NCI-H510A (cell line): ENCODE measurements at regions not wholly inside any gene's neighbourhood (a gene's known extent, or its start where the extent isn't known, plus 50 kb on each side); places are given as distances from the start of the nearest gene placed in this dataset.
A peak's percentile ranks its signal among the peaks of the same experiment; 100 is the strongest.

Experiments used
- DNase-seq: peaks from one replicate; lab custom pipeline; 2025; lab: John Stamatoyannopoulos, UW

GRCh38 chr3:22476976-22477375 lies 726.0 kb upstream of the ZNF385D start:
- DNase-seq = no peak

GRCh38 chr3:22485954-22486353 lies 717.2 kb upstream of the UBE2E2 start:
- no peak for DNase-seq

- DNase-seq = no peak
These were observed 712.4 kb upstream of the UBE2E2 start for GRCh38 chr3:22490747-22491146.

GRCh38 chr3:22491344-22491743 lies 711.8 kb upstream of the UBE2E2 start:
- DNase-seq = no peak

- no peak for DNase-seq
These were observed 710.8 kb upstream of the UBE2E2 start for GRCh38 chr3:22492342-22492741.

DNA sequence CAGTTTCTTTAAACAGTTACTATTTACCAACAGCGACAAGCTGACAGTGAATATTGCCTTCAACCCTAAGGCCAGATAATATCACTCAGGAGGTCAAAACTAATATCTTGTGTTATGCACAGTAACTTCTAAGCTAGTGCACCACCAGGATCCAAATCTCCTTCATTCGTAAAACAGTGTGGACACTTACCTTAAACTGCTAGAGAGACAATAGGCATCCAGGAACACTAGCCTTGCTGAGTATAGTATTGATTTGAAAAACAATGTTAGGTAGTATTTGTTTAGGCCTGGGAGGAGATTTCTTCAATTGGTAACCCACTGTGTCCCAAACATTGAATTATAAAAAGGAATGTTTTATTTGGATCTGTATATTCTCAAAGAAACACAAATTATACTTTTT lies 707.9 kb upstream of the UBE2E2 start:
- DNase-seq = no peak

- no peak for DNase-seq
These were observed 707.3 kb upstream of the UBE2E2 start for GRCh38 chr3:22495791-22496190.

DNA sequence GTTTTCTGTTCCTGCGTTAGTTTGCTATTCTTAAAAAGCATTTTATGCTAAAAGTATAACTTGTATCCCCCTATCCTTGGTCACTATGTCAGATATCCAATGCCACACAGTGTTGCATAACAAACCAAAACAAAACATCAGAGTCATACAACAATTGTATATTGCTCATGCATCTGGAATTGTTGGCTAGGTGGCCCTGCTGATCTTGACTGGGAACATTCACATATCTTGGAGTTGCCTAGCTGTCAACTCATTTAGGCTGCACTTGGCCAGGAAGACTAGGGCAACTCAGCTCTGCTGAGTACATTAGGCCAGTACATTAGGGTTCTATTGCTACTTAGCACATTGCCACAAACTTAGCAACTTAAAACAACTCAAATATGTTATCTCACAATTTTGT lies 706.5 kb upstream of the UBE2E2 start:
- DNase-seq = no peak

DNA sequence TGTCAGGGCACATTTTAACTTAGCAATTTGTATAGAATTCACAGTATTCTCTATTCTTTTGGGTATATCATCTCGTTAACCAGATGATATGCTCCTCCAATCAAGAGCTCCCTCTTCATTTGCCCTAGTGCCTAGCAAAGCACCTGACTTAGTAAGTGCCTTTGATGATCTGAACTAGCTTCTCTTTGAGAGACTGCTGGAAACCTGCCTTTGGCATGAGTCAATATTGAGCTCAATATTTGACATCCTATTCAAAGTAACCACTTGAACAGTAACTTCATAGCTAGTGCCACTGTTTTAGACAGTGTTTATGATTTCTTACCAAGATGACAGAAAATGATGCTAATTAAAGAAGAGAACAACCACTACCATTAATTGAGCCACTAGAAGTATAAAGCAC lies 696.3 kb upstream of the UBE2E2 start:
- peak; percentile 6 for DNase-seq

DNA sequence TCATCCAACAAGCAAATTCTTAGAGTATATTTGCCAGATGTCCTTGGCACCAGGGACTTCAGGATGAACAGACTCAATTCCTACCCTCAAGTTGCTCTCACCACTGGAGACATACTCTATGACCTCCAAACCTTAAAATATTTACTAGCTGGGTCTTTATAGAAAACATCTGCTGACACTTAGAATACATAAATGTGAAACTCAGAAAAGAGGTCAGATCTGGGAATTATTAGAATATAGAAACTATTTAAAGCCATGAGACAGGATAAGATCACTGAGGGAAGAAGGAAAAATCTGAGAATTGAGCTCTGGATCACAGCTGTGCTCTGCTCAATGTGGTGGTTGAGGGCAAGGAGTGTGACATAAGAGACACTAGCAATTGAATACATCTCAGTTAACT lies 695.4 kb upstream of the UBE2E2 start:
- DNase-seq = no peak

DNA sequence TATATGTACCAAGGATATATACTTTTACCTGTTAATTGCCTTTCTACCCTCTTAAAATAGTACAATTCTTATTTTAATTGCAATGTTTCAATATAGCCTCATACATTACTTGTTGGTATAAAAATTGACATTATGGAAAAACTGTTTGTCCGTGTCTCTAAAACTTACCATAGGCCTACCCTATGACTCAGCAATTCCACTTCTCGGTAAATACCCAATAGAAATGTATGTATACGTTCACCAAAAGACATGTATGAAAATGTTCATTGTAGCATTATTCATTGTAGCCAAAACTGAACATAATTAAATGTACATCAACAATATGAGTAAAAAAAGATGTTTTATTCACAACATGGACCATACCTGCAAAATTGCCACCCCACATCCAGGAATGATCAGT lies 679.2 kb upstream of the UBE2E2 start:
- no peak for DNase-seq

GRCh38 chr3:22526266-22526837 lies 676.8 kb upstream of the UBE2E2 start:
- no peak for DNase-seq

- no peak for DNase-seq
These were observed 666.6 kb upstream of the UBE2E2 start for GRCh38 chr3:22536541-22536940.

DNA sequence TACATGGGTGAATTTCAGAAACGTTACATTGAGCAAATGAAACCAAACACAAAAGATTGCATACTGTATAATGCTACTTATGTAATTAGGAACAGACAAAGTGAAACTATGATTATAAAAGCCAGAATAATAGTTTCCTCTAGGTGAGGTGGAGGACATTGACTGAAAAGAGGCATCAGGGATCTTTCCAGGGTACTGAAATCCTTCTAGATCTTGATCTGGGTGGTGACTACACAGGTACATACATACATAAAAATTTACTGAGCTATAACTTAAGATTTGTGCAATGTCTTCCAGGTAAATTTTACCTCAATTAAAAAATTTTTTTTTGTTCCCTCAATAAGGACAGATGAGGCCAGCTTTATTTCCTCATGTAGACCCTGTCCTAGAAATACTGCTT lies 665.6 kb upstream of the UBE2E2 start:
- DNase-seq = no peak

DNA sequence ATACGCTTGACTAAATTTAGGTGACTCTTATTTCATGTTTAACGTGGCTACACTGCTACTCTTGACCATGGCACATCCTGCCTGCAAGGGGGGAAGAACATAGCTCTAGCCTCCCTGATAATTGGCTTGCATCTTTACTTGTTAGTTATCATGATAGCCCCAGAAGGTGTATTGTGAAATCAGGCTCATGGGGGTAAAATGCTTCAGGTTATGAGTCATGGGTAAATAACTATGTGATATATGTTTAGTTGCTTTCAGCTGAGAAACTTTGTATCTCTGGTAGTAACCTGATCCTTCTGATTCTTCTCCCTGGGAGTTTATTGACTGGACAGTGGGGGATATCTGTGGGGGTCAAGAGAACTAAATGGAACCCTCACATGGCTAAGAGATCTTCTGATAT lies 660.8 kb upstream of the UBE2E2 start:
- no peak for DNase-seq

DNA sequence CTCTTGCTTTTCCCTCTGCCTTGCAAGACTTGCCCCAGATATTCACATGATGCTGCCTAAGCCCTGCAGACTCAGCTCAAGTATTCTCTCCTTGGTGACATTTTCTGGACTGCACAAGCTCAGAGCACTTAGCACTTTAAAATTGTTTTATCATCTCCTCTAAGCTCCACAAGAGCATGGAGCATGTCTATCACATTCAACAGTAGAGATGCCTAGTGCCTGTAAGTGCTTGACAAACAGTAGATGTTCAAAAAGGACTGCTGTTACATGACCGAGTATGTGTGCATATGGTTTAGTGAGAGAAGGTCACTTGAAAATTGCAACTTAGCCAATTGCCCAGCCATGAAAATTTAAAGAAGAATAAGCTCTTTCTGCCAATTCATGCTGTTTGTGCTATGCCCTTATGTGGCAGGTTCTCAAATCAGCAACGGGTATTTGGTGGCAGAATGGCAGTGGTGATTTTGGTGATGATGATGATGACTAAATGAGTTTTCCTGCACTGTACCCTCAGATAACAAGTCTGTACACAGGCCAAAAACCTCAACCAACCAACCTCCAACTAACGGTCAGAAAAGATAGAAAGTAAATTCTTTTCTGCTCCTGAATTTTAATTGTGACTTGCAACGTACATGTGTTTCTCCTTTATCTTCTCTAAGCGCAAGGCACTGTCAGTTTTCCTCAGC lies 647.2 kb upstream of the UBE2E2 start:
- peak; percentile 35 for DNase-seq

GRCh38 chr3:22565393-22565792 lies 637.7 kb upstream of the UBE2E2 start:
- DNase-seq = no peak

GRCh38 chr3:22568285-22568684 lies 634.8 kb upstream of the UBE2E2 start:
- no peak for DNase-seq

DNA sequence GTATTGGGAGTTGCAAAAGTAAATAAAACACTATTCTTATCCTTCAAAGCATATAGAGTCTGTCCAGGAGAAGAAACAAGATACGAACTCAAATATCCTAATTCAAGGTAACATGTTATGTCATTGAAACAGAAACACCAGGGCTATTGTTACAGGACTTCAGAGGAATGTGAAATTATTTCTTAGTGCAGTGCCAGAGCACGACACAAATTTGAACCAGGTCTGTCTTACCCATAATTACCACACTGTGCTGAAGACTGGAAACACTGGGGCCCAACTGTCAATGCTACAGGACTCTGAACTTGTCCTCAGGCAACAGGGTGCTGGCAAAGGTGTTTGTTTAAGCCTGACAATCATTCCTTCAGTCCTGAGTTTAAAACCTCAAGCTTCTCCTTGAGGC lies 633.6 kb upstream of the UBE2E2 start:
- no peak for DNase-seq

DNA sequence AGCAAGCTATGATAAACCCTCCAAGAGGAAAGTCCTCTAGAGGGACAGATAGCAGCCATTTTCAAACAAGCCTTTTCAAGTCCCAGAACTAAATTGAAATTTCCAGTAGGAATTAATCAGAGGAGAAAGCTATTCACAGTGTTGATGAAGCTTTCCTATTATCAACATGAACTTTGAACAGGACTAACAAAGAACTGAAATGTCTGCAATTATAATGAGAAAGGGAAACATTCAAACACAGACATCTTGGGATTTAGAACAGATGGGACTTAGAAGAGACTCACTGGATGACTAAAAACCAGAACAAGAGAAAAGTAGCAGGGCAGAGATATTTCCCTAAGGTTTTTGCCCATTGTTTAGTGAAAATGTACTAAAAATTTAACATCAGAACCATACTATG lies 622.1 kb upstream of the UBE2E2 start:
- no peak for DNase-seq

- DNase-seq = no peak
These were observed 620.9 kb upstream of the UBE2E2 start for GRCh38 chr3:22582266-22582665.

DNA sequence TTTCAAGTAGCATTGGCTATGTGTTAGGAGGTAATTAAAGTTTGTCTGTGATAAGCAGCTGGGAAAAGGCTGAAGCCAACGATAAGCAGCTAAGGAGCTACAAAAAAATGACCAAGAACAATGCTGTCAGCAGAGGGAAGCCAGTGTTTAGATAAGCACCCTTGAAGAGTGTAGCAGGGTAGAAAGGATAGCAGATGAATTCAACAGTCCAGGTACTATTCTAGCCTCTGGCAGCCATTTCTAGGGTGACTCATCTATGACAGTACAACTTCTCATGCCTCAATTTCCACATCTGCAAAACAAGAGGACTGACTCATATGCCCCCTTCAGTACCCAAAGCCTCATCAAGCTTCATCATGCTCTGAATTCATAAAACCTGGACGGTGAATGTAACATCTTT lies 617.6 kb upstream of the UBE2E2 start:
- no peak for DNase-seq

- DNase-seq = no peak
These were observed 617.2 kb upstream of the UBE2E2 start for GRCh38 chr3:22585911-22586310.

- DNase-seq = no peak
These were observed 615.7 kb upstream of the UBE2E2 start for GRCh38 chr3:22587446-22587845.
